Putamen (tissue), 1 donor: ENCODE measurements at regions not wholly inside any gene's neighbourhood (a gene's known extent, or its start where the extent isn't known, plus 50 kb on each side); places are given as distances from the start of the nearest gene placed in this dataset.
"Not testable (repeated sequence)": the region's sequence is repeated elsewhere in the genome, so short reads cannot be mapped to it uniquely, and the experiment has no call there.

Experiments used
- DNase-seq: peaks from one replicate; pipeline ENCODE4 v3.0.0-alpha.2; 2016; ENCODE audit warnings: low spot score

DNA sequence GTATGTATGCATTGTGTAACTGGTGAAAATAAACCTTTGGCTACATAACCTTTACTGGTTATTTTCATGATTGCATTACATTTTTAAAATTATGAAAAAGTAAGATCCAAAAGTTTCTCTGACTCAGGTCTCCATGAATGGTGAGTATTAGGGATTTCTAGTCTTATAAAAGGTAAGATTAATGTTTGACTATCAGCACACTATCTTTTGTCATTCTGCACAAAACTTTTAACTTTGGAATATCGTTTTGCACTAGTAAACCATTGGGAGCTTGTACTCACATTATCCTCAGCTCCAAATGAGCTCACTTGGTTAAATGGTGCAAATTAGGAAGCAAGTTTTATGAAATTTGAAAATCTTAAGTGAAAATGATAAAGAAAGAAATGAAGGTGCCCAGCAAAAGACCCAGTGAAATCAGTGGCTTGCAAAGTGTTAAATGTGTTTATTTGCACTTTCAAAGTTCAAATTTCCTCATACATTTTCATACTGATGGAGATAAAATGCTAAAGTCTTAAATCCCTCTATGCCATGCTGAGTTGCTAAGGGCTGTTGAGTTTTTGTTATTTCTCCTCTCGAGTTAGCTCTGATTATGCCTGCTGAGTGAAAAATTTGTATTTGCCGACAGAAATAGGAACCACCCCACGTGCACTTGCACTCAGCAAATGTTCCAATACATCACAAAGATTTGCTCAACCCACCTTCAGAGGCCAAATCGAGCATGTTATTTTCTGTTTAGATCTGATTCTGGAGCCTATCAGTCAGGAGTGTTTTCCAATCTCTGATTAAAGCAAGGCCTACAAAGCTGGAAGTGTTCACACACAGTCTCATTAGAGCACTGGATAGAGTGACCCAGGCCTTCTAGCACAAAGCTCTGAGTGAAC, 885.7 kb downstream of the NR2F1-AS1 start:
- no peak for DNase-seq

DNA sequence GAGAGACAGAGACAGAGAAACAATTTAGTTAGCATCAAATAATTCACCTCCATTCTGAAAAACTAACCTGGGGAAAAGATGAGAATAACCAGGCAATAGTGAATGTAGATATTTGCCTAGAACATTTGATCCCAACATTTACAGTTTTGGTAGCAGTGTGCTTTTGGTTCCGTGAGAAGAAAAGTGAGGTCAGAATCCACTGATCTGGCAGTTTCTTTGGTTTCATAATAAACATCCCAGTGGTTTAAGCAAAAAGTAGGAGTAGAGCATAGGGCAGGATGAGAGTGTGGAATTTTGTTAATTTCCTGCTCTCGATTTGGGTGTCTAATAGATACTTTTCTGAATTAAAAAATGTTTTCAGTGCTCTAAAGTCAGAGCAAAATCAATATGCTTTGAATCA, 887.0 kb downstream of the NR2F1-AS1 start:
- no peak for DNase-seq

DNA sequence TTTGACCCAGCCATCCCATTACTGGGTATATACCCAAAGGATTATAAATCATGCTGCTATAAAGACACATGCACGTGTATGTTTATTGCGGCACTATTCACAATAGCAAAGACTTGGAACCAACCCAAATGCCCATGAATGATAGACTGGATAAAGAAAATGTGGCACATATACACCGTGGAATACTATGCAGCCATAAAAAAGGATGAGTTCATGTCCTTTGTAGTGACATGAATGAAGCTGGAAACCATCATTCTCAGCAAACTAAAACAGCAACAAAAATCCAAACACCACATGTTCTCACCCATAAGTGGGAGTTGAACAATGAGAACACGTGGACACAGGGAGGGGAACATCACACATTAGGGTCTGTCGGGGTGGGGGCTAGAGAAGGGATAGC, 889.1 kb downstream of the NR2F1-AS1 start:
- DNase-seq = not testable (repeated sequence)

DNA sequence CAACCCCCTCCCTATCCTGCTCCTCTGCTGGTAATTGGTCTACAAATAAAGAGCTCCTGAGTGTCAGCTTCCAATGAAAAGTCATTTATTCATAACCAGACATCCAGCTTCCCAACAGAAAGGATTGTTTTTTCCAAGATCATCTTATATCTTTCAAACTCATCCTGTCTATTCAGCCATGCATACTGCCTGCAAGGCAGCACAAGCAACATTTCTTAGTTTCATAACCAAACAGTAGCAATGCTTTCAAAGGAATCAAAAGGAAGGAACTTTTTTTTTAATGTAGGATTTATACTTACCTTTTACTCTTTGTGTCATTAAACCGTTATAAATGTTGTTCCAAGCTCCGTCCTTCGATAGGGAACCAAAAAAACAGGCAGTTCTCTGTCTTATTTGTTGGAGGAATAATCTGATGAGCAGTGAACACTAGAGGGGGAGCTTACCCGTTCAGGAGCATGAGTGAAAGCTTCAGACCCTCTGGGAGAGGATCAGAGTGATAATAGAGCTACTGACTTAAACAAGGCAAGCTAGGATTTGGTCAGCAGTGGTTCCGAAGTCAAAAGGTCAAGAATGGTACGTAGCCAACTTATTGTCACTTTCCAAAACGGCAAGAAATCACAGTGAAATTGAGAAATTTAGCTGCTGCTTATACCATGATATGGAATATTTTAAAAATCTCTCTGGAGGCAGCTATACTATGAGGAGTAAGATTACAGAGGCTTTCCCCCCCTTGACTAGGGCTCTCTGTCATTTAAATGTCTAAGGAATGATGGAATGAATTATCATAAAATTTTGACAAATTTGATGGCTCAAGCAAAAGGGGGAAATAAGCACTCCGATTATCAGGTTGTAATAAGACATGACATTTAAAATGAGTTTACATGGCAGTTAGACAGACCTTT, 892.9 kb downstream of the NR2F1-AS1 start:
- peak; percentile 18 for DNase-seq

DNA sequence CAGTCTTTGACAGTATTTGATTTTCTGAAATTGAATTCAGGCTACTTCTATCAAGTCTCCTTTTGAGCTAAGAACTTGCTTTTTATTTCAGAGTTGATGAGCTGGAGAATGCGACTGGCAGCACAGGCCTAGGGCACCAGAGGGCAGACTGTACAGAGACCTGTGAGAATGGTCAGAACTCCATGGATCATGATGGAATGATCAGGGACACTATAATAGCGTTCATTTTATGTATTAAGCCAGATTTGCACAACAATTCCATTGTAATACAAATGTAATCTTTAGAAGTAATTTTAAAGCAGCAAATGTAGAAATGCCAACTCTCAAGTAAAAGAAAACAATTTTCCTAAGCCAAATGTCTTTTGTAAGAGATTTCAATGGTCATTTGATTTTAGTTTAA, 902.4 kb downstream of the NR2F1-AS1 start:
- peak; percentile 11 for DNase-seq

DNA sequence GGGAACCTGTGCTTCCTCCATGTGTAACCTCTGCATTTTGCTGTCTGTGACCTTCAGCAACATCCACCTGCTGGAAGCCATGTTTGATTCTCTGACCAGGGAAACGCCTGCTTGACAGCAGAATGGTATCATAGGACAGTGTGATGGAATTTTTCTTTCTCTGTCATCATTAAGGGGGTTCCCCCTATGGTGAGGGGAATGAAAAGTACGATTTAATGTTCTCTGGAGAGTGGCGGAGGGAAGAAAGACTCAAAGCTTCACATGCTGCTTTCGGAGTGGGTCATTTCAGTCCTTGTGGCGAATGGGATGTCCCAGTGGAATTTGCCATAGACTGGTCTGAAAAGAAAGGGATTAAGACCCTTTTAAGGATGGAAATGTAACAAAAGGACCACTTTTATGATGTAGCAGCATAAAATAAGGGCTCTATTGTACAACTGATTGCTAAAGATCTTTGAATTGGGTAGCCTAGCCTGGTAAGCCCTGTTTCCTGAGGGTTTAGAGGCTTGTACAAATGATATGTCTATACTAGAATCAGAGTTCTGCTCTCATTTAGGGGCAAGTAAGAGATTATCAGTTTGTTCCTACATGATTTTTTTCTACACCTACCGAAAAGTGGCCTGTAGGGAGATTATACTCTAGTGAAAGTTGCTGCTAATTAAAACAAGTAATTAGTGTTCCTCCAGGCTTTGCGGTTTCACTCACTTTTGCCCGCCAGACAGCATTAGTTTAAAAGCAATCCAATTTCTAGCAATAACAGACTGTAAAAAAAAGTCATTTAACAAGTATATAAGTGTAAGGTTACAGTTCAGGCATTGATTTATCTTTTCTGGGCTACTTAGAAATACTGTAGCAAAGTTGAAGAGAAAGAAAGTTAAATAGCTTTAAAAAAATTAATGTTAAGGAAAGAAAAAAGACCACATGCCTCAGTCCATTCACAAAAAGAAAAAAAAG, 904.5 kb downstream of the NR2F1-AS1 start:
- no peak for DNase-seq

DNA sequence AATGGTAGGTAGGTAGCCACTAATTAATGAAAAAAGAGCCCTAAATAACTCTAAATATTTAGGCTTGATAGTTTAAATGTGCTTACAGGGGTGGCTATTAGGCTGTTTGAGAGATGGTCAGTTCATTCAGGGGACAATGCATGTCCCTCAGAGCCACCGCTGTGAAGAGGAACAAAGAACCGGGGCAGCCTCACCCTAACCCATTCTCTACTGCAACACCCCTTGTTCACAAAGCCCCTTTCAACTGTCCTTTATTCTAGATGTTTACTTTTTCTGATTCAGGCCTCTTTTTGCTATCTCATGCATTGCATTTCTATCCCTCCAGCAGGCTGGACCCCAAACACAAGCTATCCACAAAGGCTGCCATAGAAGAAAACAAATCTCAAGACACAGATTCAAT, 906.7 kb downstream of the NR2F1-AS1 start:
- DNase-seq = no peak

DNA sequence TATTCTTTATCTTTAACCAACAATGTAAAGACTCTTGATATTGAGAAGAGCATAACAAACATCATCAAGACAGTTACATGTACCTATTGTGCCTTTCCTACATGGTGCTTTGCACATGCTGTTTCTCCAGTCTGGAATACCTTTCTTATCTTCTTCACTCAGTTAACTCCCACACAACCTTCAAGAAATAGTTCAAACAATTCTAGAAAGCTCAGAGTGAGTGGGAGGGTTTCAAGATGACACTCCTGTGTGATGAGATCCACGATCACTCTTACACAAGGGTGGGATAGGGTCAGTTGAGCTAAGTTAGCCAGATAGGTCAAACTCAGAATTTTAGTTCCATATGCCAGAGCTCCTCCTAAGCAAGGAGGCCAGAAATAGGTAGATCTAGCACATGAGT, 915.5 kb downstream of the NR2F1-AS1 start:
- no peak for DNase-seq

DNA sequence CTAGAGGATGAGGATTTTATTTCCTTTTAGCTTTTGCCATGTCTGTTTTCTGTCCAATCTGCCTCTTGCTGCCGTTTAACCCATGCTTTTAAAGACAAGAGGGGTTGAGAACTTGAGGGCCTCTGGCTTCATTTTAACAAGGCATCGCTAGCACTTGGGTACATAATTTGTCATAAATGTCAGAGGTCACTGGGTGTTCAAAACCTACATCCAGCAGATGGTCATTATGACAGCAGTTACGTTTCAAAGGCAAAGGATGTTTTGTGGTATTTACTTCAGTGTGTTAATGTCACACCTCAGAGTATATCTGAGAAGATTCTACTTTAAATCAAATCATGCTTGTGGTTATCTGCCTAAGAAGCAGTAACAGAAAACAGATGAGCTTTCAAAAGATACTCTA, 918.3 kb downstream of the NR2F1-AS1 start:
- no peak for DNase-seq

DNA sequence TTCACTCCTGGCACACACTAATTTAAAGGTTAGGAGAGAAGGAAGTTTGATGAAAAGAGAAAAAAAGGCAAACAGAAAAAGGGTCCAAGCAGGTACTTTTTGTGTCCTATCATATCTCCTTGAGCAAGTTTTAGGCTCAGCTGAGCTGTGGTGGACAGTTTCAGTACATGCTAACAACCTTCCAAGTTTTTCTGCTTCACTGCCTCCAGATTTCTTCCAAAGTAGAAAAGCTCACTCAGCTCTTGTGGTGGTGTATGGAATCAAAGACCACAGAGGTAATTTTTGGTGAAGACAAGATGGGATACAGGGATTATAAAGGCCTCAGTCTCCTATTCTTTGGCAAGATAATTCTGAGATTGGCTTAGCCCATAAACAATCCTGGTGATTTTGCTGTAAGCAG, 921.8 kb downstream of the NR2F1-AS1 start:
- no peak for DNase-seq

DNA sequence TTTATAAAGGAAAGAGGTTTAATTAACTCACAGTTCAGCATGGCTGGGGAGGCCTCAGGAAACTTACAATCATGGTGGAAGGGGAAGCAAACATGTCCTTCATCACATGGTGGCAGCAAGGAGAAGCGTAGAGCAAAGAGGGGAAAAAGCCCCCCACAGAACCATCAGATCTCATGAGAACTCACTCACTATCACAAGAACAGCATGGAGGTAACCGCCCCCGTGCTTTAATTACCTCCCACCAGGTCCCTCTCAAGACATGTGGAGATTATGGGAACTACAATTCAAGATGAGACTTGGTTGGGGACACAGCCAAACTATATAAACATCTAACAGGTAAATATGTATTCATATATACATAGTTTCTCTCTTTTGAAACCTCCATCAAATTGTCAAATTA, 926.4 kb downstream of the NR2F1-AS1 start:
- DNase-seq = not testable (repeated sequence)

DNA sequence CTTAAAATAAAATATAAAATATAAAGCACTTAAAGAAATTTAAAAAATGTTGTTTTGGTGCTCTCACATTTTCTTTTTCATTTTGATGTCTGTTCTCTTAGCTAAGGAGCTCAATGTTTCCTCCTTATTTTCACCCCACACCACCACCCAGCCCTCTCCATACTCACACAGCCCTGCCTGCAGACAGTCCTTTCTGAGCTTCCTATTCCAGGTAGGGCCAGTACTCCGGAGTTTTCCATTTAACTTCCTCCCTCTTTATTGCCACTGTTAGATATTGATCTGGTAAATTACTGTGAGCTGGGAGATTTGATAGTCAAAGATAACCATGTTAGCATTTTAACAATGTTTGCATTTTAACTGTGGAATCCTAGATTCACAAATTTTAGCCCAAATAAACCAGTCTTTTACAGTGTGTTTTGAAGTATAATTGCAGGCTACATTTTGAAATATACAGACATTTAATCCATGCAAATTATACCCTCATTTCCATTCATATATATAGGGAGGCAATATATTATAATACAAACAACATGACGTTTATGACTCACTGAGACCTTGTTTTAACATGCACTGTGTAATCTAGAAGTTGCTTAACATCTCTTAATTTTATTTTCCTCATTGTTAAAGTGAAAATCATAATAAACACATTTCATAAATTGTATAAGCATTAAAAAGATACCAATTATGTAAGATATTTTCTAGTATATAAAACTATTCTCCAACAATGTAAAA, 927.1 kb downstream of the NR2F1-AS1 start:
- DNase-seq = no peak

DNA sequence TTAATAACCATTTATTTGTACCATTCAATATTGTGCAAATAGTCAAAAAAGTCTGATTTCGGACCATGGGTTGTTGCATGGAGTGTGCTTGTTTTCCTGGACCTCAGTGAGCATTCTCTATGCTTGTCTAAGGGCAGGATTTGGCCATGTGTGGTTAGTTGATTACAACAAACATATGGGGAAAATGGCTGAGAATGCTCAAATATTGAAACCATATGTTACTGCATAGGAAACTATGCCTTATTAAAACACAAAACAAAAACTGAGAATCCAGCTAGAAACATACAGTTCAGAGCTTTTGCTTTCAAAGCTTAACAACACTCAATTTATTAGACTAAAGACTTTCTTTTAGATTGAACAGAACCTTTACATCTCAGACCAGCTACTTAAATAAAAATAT, 928.3 kb downstream of the NR2F1-AS1 start:
- DNase-seq = no peak

DNA sequence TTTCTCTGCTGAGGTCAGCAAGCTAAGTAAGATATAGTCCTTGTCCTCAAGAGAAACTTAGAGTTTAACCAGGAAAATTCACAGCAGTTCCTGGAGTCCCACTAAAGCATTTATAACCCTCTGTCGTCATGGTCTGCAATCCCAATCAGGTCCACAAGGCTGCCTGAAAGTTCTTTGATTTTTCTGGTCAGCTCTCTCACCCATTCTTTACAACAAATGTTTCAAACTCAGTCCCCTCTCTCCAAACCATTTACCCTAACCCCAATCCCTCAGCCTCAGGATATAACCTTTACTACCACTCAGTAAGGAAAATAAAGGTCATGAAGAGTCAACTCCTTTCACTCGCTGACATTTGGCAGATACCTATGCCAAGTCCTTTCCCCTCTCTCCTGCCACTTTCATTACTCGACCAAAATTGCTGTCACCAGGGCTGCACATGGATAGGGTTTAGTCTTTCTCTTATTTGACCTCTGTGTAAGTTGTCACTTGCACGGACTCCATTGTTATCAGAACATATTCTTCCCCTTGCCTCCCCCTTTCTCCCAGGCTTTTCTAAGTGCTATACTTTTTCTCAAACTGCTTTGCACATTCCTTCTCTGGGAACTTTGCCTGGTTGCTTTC, 936.6 kb downstream of the NR2F1-AS1 start:
- no peak for DNase-seq

DNA sequence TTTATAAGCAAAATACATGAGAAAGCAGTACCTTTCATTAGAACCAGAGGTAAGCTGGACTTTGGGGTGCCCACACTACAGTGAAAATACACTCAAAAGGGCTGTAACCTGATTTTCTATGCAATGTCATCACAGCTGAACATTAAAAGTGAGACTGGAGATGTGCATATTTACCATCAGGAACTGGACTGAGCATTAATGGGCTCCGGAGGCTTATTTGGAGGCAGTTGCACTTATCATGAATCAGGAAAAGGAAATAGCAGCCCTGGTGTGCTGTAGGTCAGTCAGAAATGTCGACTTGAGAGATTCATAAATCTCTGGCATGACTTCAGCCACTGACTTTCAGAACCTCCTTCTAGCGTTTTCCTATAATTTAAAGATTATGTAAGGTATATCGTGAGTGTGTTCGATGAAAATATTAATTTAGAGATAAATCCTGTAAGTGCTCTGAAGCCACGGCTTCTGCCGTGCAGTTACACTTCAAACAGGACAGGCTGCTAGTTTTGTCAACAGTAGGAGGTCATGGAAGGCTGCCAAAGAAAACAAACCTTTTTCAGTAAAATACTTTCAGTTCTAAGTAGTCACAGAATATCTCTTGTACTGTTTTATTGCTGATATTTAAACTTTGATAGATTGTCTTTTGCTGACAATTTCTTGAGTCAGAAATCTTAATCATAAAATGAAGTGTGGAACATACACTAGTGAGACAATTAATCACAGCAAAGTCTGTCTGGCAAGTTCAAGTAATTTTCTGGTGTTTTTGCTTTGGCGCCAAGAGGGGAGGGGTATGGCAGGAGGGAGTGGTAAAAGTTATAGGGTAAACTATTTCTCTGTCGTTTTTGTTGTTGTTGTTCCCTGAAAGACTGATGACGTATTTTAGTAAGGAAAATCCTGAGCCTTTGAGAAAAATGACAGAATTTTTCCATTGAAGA, 939.7 kb downstream of the NR2F1-AS1 start:
- no peak for DNase-seq

DNA sequence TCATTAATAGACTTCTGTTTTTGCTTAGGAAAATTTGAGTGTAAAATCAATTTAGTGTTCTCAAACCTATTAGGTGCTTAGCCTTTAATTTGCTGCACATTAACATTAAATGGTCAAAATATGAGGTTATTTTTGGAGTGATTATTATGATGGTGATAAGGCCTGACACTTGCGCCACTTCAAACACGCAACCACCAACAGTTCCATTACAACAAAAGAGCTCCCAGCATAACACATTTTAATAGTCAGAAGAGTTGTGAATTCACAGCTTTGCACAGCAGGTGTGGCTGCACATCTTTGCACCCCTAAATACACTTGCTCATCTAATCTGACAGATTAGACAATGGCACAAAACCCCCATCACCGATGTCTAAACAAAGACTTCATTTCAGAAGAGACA, 940.7 kb downstream of the NR2F1-AS1 start:
- no peak for DNase-seq

DNA sequence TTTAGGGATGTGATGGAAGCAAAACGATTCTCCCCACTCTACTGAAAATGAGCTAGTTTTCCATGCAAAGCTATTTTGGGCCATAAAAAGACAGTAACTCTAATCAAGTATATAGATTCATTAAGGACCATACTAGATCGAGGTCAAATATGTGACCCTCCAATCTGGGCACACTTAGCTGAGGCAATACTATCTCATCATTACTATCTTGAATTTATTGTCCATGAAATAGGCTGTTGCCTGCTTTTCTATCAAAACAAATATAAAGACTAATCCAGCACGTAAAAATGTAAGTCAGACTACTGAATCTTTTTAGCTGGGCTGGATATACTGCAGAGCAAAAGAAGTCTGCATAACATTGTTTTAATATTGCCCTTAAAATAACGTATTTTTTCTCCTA, 943.1 kb downstream of the NR2F1-AS1 start:
- no peak for DNase-seq

DNA sequence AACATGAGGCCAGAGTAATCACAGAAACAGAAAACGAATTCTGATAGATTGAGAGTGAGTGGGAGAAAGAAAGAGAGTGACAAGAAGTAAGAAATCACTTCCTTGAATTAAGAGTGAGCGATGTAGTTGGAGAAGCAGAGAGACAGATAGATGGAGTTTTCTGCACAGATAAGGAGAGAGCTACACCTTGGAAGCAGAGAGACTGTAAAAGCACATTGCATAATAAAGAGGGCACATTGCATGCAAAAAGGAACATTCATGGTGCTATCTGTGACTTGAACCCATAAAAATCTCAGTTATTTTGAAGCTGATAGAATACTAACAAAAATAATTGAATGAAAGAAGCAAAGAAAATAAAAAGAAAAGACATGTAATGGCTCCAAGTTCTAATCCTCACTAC, 943.8 kb downstream of the NR2F1-AS1 start:
- no peak for DNase-seq

DNA sequence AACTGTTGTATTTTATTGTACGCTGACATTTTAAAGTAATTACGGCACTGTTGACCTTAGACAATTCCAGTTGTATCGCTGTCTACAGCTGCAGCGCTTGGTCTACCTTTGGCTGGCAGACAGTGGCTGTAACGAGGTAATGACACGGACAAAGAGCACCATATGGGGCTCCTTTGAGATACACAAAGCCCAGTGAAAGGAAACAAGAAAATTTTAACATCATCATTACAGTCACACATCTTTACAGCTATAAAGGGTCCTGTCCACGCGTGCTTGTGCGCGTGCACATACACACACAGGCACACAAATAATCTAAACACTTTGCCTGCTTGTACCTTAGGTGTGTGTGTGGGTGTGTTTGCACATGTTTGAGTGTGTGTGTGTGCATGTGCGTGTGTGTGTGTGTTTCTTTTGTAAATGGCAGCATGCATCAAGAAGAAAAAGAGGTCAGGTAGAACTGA, 946.0 kb downstream of the NR2F1-AS1 start:
- no peak for DNase-seq
